A549 (cell line): ENCODE measurements at regions not wholly inside any gene's neighbourhood (a gene's known extent, or its start where the extent isn't known, plus 50 kb on each side); places are given as distances from the start of the nearest gene placed in this dataset.

ENCODE experiments used
- POLR2A ChIP-seq: IDR thresholded peaks from 2 replicates; pipeline ENCODE4 v1.6.1; 2012; ENCODE audit warnings: mild to moderate bottlenecking, low read length
- TF ChIP-seq, protein P1 (sequence below): fragments of >200 bp; sonication (Bioruptor Twin); formaldehyde crosslinking; IDR thresholded peaks from 3 replicates; pipeline ENCODE4 v1.5.1; 2016

DNA sequence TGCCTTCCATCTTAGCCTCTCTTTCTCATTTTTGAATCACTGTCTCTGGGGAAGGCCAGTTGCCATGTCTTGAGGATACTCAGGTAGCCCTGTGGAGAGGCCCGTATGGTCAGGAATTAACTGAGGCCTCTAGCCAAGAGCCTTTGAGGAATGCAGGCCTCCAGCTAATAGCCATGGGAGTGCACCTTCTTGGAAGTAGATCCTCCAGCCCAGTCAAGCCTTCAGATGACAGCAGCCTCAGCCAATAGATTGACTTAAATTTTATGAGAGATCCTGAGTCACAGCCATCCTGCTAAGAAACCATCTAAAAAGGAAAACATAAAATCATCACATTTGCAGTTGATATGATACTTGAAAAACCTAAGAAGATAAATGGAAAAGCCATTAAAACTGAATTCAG lies 112.5 kb upstream of the BNIP2 start:
- TF ChIP-seq POLR2A = no peak
- TF ChIP-seq, protein P1, sequence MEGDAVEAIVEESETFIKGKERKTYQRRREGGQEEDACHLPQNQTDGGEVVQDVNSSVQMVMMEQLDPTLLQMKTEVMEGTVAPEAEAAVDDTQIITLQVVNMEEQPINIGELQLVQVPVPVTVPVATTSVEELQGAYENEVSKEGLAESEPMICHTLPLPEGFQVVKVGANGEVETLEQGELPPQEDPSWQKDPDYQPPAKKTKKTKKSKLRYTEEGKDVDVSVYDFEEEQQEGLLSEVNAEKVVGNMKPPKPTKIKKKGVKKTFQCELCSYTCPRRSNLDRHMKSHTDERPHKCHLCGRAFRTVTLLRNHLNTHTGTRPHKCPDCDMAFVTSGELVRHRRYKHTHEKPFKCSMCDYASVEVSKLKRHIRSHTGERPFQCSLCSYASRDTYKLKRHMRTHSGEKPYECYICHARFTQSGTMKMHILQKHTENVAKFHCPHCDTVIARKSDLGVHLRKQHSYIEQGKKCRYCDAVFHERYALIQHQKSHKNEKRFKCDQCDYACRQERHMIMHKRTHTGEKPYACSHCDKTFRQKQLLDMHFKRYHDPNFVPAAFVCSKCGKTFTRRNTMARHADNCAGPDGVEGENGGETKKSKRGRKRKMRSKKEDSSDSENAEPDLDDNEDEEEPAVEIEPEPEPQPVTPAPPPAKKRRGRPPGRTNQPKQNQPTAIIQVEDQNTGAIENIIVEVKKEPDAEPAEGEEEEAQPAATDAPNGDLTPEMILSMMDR = no peak
